Testis (tissue), 2 donors: ENCODE measurements at regions not wholly inside any gene's neighbourhood (a gene's known extent, or its start where the extent isn't known, plus 50 kb on each side); places are given as distances from the start of the nearest gene placed in this dataset.

Source experiments
- POLR2A ChIP-seq: fragments of 450-650 bp; IDR thresholded peaks from one replicate; pipeline ENCODE4 v1.6.1; 2017; ENCODE audit warnings: antibody characterized with exemption, mild to moderate bottlenecking, moderate library complexity
- TF ChIP-seq, protein P1 (sequence below), 3 experiments: fragments of 450-650 bp in 2 of 3; fragments of 200-600 bp in 1 of 3; sonication (generic) in 1 of 3; IDR thresholded peaks; one replicate each; pipeline ENCODE4 v1.5.1; 2016 to 2019; ENCODE audit warnings: antibody characterized with exemption in 3 of 3, mild to moderate bottlenecking in 2 of 3, moderate library complexity in 1 of 3

DNA sequence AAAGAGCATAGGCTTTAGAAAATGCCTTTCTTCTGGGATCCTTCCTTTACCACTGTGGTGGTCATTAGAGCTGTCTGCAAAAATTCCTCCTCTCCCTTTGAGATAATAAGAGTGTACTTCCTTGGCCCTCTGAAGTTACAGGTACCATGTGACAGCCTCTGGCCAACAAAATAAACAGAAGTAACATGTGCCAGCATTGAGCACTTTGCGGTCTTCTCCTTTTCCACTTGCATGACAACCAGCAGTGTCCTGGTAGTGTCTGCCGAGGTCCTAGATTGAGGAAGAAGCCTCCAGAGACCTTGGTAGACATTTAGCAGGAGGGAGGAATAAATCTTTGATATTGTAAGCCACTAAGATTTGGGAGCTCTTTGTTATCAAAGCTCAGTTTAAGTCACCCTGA, 87.5 kb upstream of the ARID1B start:
- TF ChIP-seq, protein P1, sequence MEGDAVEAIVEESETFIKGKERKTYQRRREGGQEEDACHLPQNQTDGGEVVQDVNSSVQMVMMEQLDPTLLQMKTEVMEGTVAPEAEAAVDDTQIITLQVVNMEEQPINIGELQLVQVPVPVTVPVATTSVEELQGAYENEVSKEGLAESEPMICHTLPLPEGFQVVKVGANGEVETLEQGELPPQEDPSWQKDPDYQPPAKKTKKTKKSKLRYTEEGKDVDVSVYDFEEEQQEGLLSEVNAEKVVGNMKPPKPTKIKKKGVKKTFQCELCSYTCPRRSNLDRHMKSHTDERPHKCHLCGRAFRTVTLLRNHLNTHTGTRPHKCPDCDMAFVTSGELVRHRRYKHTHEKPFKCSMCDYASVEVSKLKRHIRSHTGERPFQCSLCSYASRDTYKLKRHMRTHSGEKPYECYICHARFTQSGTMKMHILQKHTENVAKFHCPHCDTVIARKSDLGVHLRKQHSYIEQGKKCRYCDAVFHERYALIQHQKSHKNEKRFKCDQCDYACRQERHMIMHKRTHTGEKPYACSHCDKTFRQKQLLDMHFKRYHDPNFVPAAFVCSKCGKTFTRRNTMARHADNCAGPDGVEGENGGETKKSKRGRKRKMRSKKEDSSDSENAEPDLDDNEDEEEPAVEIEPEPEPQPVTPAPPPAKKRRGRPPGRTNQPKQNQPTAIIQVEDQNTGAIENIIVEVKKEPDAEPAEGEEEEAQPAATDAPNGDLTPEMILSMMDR (IDR thresholded peaks at IDR 0.05) = no peak
- no peak for TF ChIP-seq POLR2A
